Activated naive CD4-positive, alpha-beta T cell treated with anti-CD3 and anti-CD28 coated beads for 36 hours (primary cell): ENCODE measurements at regions not wholly inside any gene's neighbourhood (a gene's known extent, or its start where the extent isn't known, plus 50 kb on each side); places are given as distances from the start of the nearest gene placed in this dataset.
"Not testable (repeated sequence)": the region's sequence is repeated elsewhere in the genome, so short reads cannot be mapped to it uniquely, and the experiment has no call there.

ENCODE experiments used
- CTCF ChIA-PET: fragments of 350-600 bp; sonication (Branson Sonifier 250); formaldehyde crosslinking; loops from one replicate; lab custom pipeline; 2021; ENCODE audit warnings: antibody characterized with exemption; lab: Charles Lee
- DNase-seq: peaks from one replicate; pipeline ENCODE4 v3.0.0-alpha.2; 2020
- H3K27ac Mint-ChIP-seq: one replicate; pipeline ENCODE4 v1.8.0; 2021; ENCODE audit warnings: mild to moderate bottlenecking, mixed read lengths
- H3K27me3 Mint-ChIP-seq: one replicate; pipeline ENCODE4 v1.8.0; 2021; ENCODE audit warnings: low read depth, mixed read lengths
- H3K36me3 Mint-ChIP-seq: one replicate; pipeline ENCODE4 v1.8.0; 2021; ENCODE audit warnings: low read depth, mixed read lengths
- H3K4me1 Mint-ChIP-seq: one replicate; pipeline ENCODE4 v1.8.0; 2021; ENCODE audit warnings: low read depth, mixed read lengths
- H3K4me3 Mint-ChIP-seq: one replicate; pipeline ENCODE4 v1.8.0; 2021; ENCODE audit warnings: mild to moderate bottlenecking, moderate library complexity, mixed read lengths
- H3K9me3 Mint-ChIP-seq: one replicate; pipeline ENCODE4 v1.8.0; 2021; ENCODE audit warnings: mixed read lengths
- intact Hi-C: fragments of 100-400 bp; cut with micrococcal nuclease; formaldehyde crosslinking; loops from one replicate; pipeline ENCODE4 v1.15.1; 2023

DNA sequence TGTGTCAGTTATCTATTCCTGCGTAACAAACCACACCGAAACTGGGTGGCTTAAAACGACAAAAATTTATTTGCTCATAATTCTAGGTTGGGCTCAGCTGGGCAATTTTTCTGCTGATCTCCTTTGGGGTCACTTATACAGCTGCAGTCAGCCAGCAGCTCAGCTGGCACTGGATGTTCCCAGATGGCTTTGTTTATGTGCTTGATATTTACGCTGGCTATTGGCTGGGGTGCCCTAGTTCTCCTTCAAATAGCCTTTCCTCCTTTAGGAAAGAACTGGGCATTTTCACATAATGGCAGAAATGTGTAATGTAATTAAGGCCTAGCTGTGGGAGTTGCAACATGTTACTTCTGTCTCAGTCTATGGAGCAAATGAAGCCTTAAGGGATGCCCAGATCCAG, 142.2 kb downstream of the B3GNT2 start:
- CTCF ChIA-PET: no interaction called here
- H3K27me3 Mint-ChIP-seq: no peaks in the 10 kb centered on the region
- H3K36me3 Mint-ChIP-seq: no peaks in the 10 kb centered on the region
- DNase-seq: no peak
- intact Hi-C loops: no loop called here
- no peak overlapping the region for H3K27ac Mint-ChIP-seq
- H3K4me3 Mint-ChIP-seq: no peak overlapping the region
- peaks cover 7% of the 10 kb centered on the region for H3K4me1 Mint-ChIP-seq
- H3K9me3 Mint-ChIP-seq: no peaks in the 10 kb centered on the region

DNA sequence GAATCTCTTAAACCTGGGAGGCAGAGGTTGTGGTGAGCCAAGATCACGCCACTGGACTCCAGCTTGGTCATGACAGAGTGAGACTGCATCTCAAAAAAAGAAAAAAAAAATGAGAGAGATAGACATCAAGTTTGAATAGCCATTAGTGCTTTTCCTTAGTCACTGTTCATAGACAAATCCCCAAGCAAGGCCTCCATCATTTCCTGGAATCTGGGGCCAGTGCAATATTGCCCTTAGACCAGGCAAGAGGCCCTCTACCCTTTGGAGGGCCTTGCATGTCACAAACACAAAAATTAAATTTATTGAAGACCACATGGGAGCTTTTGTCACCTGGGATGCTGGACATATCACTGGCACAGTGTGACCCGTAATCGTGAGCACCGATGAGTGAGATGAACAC, 141.5 kb downstream of the B3GNT2 start:
- intact Hi-C loops: no loop called here
- CTCF ChIA-PET: interaction anchor here (0.6 kb wide), 1 partner anchor 16 kb away, joined by 3 read pairs; no protein-coding TSS in a partner anchor

DNA sequence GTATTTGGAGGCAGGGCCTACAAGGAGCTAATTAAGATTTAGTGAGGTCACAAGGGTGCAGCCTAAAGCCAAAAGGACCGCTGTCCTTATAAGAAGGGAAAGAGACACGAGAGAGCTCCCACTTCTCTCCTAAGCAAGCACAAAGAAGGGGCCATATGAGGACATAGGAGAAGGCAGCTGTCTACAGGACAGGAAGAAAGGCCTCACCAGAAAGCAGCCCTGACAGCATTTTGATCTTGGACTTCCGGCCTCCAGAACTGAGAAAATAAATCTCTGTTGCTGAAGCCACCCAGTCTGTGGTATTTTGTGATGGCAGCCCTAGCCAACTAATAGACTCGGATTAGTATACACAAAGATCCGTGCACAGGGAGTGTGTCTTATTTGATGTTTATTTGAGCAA, 139.7 kb downstream of the B3GNT2 start:
- H3K4me3 Mint-ChIP-seq: no peak overlapping the region
- H3K27me3 Mint-ChIP-seq: no peaks in the 10 kb centered on the region
- CTCF ChIA-PET: interaction anchor here (0.6 kb wide), 1 partner anchor 108 kb away, joined by 4 read pairs; no protein-coding TSS in a partner anchor
- no peaks in the 10 kb centered on the region for H3K36me3 Mint-ChIP-seq
- DNase-seq: no peak
- peaks cover 7% of the 10 kb centered on the region for H3K4me1 Mint-ChIP-seq
- H3K27ac Mint-ChIP-seq: no peak overlapping the region
- H3K9me3 Mint-ChIP-seq: no peaks in the 10 kb centered on the region
- intact Hi-C loops: no loop called here

More for the DNA sequence above, 141.5 kb downstream of the B3GNT2 start:
- Mint-ChIP-seq H3K27ac (no peak overlapping the region), H3K4me3 (no peak overlapping the region), H3K9me3 (no peaks in the 10 kb centered on the region), H3K27me3 (no peaks in the 10 kb centered on the region), H3K4me1 (peaks cover 7% of the 10 kb centered on the region), H3K36me3 (no peaks in the 10 kb centered on the region)
- DNase-seq: no peak

DNA sequence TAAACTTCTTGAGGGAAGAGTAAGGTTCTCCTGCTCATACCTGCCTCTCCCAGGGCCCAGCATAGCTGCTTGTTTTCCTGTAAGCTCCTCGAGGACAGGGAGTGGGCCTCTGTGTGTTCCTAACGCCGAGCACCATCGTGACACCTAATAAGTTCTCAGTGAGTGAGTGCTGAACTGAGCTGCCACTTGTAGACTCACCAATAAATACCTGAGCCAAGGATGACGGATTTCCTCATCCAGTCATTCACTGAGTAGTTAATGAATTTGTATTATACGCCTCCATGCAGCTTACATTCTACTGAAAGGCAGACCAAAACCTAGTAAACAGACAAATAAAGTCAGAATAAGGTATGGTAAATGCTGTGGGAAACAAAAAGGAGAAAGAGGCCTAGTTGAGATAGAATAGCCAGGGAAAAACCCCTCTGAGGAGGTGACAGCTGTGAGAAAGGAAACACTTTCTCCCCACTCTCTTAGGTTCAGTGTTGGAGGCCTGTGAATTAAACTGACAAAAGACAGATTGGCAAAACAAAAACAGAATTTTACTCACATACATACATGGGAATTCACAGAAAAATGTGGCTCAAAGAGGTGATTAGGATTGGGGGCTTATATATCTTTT, 138.6 kb downstream of the B3GNT2 start:
- H3K9me3 Mint-ChIP-seq: no peaks in the 10 kb centered on the region

DNA sequence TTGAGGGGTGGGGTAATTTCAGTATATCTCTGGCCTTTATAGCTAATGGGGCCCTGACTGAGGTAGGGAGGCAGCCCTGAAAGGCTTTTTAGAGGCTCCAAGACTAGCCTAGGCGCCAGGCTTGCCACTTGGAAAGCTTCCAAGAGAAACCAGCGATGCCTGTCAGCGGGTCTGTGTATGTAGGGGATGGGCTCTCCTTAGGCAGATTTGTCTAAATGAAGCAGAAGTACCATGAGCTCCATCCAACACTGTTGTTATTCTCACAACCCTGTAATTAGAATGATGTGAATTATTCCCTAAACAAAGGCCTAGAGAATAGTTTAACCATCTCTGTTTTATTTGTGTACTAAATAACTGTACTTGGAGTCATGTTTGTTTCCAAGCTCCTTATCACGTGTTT, 138.1 kb downstream of the B3GNT2 start:
- CTCF ChIA-PET: no interaction called here
- Mint-ChIP-seq H3K4me3 (no peak overlapping the region), H3K36me3 (no peaks in the 10 kb centered on the region)

More for the DNA sequence above, 138.6 kb downstream of the B3GNT2 start:
- H3K4me3 Mint-ChIP-seq: no peak overlapping the region
- no peaks in the 10 kb centered on the region for H3K36me3 Mint-ChIP-seq
- no peaks in the 10 kb centered on the region for H3K27me3 Mint-ChIP-seq
- intact Hi-C loops: no loop called here
- H3K27ac Mint-ChIP-seq: no peak overlapping the region
- CTCF ChIA-PET: no interaction called here
- no peak for DNase-seq
- H3K4me1 Mint-ChIP-seq: peaks cover 7% of the 10 kb centered on the region

DNA sequence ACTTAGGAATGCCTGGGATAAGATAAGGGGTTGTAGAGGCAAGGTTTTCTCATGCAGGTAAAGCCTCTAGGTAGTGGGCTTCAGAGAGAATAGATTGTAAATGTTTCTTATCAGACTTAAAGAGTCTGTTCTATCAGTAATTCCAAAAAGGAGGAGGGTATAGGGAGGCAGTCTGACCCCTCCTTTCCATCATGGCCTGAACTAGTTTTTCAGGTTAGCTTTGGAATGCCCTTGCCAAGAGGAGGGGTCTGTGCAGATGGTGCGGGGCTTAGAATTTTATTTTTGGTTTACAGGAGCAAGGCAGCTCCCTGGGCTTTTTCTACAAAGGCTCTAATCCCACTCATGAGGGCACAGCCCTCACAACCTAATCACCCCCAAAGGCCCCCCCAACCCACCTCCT, 135.0 kb downstream of the B3GNT2 start:
- DNase-seq: no peak
- Mint-ChIP-seq H3K27me3 (no peaks in the 10 kb centered on the region), H3K9me3 (no peaks in the 10 kb centered on the region), H3K4me1 (peaks cover 7% of the 10 kb centered on the region), H3K4me3 (no peak overlapping the region), H3K27ac (no peak overlapping the region), H3K36me3 (no peaks in the 10 kb centered on the region)
- intact Hi-C loops: no loop called here
- CTCF ChIA-PET: no interaction called here

More for the DNA sequence above, 138.1 kb downstream of the B3GNT2 start:
- Mint-ChIP-seq H3K27me3 (no peaks in the 10 kb centered on the region), H3K4me1 (peaks cover 7% of the 10 kb centered on the region), H3K27ac (no peak overlapping the region), H3K9me3 (no peaks in the 10 kb centered on the region)
- DNase-seq: no peak
- intact Hi-C loops: no loop called here

DNA sequence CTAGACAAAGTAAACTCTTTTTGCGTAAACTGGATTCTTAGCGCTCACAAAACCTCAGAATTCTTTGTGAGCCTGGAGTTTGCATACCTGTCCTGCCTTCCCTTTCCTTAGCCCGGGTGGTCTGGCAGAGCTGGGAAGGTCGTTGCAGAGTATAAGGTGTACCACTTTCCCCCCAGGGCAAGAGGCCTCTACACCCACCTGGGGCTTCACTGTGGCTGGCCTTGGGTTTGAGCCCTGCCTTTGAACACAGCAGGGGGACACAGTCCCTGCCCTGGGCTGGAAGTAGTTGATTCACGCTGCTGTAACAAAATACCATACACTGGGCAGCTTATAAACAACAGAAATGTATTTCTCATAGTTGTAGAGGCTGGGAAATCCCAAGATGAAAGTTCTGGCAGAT, 133.9 kb downstream of the B3GNT2 start:
- DNase-seq: no peak
- Mint-ChIP-seq H3K9me3 (peaks cover 7% of the 10 kb centered on the region), H3K4me1 (peaks cover 5% of the 10 kb centered on the region), H3K27ac (no peak overlapping the region), H3K36me3 (no peaks in the 10 kb centered on the region), H3K27me3 (no peaks in the 10 kb centered on the region), H3K4me3 (no peak overlapping the region)
- CTCF ChIA-PET: no interaction called here
- intact Hi-C loops: no loop called here

DNA sequence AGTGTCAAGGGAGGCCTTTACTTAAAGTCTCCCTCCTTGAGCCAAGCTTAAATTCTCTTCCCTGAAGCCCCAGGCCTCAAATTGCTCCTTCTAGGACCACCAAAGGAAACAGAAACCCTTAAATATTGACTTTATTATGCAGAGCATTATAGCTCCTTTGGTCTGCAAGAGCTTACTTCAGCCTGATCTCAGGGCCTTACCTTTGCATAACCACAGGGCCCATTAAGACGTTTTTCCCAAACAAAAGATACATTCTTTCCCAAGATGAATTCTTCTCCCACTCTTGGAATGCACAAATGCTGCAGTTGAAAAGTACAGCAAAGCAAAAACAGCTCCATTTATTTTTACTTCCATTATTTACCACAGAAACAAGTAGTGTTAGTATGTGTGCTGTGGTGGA, 130.8 kb downstream of the B3GNT2 start:
- H3K4me3 Mint-ChIP-seq: no peak overlapping the region
- H3K27me3 Mint-ChIP-seq: no peaks in the 10 kb centered on the region
- no peak overlapping the region for H3K27ac Mint-ChIP-seq
- peaks cover 12% of the 10 kb centered on the region for H3K9me3 Mint-ChIP-seq
- intact Hi-C loops: no loop called here
- CTCF ChIA-PET: interaction anchor here (1.2 kb wide), 1 partner anchor 13 kb away, joined by 3 read pairs; no protein-coding TSS in a partner anchor
- peaks cover 2% of the 10 kb centered on the region for H3K36me3 Mint-ChIP-seq
- no peak for DNase-seq
- H3K4me1 Mint-ChIP-seq: no peaks in the 10 kb centered on the region

DNA sequence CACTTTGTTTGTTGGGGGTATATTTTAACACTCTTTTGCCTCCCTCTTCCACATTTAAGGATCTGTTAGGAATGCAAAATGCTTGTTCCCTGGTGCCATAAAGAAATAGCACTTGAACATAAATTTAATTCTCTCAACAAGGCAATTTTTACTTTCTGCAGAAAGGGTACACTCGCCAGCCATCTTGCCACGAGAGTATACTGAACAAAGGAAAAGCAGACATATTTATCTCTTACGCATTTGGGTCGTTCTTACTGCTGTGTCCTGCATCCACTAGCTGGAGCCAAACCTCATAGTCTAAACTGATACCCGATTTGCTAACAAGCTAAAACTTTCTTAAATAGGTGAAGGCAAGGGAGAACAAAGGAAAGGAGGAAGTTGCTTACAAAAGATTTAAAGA, 129.5 kb downstream of the B3GNT2 start:
- no peak overlapping the region for H3K27ac Mint-ChIP-seq
- CTCF ChIA-PET: no interaction called here
- peaks cover 3% of the 10 kb centered on the region for H3K4me1 Mint-ChIP-seq
- intact Hi-C loops: no loop called here
- DNase-seq: no peak
- H3K4me3 Mint-ChIP-seq: no peak overlapping the region
- peaks cover 2% of the 10 kb centered on the region for H3K36me3 Mint-ChIP-seq
- peaks cover 12% of the 10 kb centered on the region for H3K9me3 Mint-ChIP-seq
- no peaks in the 10 kb centered on the region for H3K27me3 Mint-ChIP-seq

DNA sequence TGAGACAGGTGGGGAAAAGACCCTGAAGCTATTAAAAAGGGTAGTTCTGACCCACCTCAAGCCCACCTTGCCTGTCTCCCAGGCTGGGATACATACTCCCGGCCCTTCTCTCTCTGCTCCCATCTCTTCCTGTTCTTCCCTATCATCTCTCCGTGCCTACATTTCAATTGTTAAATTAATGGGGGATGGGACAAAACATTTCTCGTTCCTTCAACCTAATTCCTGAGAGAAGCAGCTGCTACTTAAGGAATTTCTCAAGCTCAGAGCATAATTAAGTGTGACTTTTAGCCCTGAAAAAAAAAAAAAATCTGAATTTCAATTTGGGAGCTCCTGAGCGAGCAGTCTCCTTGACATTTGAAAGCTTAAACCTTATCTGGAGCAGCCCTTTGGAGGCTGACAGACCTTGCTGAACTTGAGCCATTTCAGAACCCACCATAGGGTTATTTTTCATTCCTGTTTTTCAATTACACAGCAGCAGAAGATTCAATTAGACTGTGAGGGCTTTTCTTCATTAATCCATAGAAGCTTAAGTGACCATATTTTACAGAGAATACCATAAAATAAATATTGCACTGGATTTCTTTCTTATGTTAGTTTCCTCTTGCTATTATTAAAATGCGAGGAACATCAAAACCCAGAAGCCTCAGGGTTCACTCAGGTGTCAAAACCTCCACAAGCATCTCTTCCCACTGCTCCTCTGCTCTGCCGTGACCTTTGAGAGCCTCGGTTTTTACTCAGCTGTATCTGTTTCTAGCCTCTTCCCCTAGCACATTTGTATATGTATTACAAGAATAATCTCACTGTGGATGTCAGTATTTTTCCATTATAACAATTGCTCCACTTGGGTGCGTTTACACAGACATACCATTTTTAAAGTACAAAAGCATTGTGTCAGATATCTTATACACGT, 125.7 kb downstream of the B3GNT2 start:
- H3K27ac Mint-ChIP-seq: no peak overlapping the region
- intact Hi-C loops: no loop called here
- peaks cover 2% of the 10 kb centered on the region for H3K36me3 Mint-ChIP-seq

DNA sequence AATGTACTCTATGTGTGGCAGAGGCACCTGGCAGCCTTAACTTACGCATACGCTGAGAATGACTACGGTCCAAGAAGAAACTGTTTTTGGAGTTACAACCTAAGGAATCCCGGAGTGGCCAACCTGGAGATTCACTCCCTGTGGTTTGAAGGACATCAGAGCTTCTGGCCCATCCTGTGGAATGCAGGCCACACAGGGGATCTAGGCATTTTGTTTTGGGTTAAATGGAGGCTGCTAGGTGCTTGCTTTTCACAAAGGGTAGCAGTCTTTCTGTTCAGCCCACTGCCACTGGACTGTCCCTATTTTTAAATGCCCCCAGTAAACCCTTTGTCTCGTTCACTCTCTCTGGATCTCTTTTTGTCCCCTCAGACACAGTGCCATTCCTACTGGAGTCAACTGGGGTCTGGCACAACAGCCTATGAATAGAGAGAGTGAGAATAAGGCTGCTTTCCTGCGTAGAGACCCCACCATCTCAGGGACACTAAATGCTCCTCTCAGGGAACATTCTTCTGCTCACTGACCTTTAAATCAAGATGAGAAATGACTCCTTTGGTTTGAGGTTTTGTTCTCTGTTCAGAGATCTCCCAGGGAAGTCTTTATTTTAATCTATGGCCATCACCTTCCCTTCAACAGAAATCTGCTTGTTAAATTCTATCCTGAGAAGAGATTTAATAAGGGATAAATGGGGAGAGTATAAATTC, 124.9 kb downstream of the B3GNT2 start:
- peaks cover 3% of the 10 kb centered on the region for H3K4me1 Mint-ChIP-seq
- intact Hi-C loops: no loop called here
- DNase-seq: no peak
- CTCF ChIA-PET: no interaction called here
- peaks cover 2% of the 10 kb centered on the region for H3K36me3 Mint-ChIP-seq
- H3K27me3 Mint-ChIP-seq: no peaks in the 10 kb centered on the region
- H3K4me3 Mint-ChIP-seq: no peak overlapping the region
- H3K27ac Mint-ChIP-seq: no peak overlapping the region
- peaks cover 12% of the 10 kb centered on the region for H3K9me3 Mint-ChIP-seq

More for the DNA sequence above, 125.7 kb downstream of the B3GNT2 start:
- Mint-ChIP-seq H3K4me3 (no peak overlapping the region), H3K9me3 (peaks cover 12% of the 10 kb centered on the region), H3K4me1 (peaks cover 3% of the 10 kb centered on the region), H3K27me3 (no peaks in the 10 kb centered on the region)
- DNase-seq: no peak
- CTCF ChIA-PET: no interaction called here

DNA sequence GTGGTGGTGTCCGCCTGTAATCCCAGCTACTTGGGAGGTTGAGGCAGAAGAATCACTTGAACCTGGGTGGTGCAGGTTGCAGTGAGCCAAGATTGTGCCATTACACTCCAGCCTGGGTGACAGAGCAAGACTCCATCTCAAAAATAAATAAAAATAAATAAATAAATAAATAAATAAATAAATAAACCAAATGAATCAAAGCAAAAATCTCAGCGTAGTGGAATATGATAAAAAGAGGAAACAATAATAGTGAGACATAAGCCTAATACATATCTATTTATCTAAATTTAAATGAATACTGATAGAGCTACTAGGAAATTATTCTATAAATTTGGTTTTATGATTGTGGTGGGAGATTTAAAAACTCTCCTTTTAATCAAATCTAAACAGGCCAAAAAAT, 124.2 kb downstream of the B3GNT2 start:
- CTCF ChIA-PET, H3K36me3 Mint-ChIP-seq, intact Hi-C loops: not testable (repeated sequence)

More for the DNA sequence above, 124.2 kb downstream of the B3GNT2 start:
- H3K9me3 Mint-ChIP-seq, H3K4me3 Mint-ChIP-seq, H3K27me3 Mint-ChIP-seq, DNase-seq, H3K27ac Mint-ChIP-seq, H3K4me1 Mint-ChIP-seq: not testable (repeated sequence)
